Psoas muscle (tissue), 7 donors: ENCODE measurements at regions not wholly inside any gene's neighbourhood (a gene's known extent, or its start where the extent isn't known, plus 50 kb on each side); places are given as distances from the start of the nearest gene placed in this dataset.

ENCODE experiments used
- ATAC-seq, 4 donors: fragments of 200-7000 bp; cut with Tn5 transposase; one replicate each; pipeline ENCODE4 v1.9.1; 2020; ENCODE audit warnings: moderate library complexity in 3 of 4, mild to moderate bottlenecking in 2 of 4
- DNase-seq, 2 donors: peaks; one replicate each; pipeline ENCODE4 v3.0.0-alpha.2; 2020
- H3K27ac ChIP-seq: fragments of 200-600 bp; one replicate; pipeline ENCODE4 v1.8.0; 2022
- H3K27me3 ChIP-seq, 3 donors: fragments of 200-600 bp in 1 of 3; one replicate each; pipeline versions ENCODE4 v1.6.1 to v1.8.0; 2013 to 2022; ENCODE audit warnings: low read length in 2 of 3, mild to moderate bottlenecking in 2 of 3, moderate library complexity in 1 of 3; ENCODE audit not compliant: insufficient read depth in 3 of 3
- H3K36me3 ChIP-seq, 2 donors: fragments of 200-600 bp in 1 of 2; one replicate each; pipeline versions ENCODE4 v1.6.1 to v1.8.0; 2013 to 2022; ENCODE audit warnings: low read depth in 1 of 2, mild to moderate bottlenecking in 1 of 2, moderate library complexity in 1 of 2; ENCODE audit not compliant: insufficient read depth in 1 of 2
- H3K4me1 ChIP-seq: fragments of 200-600 bp; one replicate; pipeline ENCODE4 v1.8.0; 2022
- H3K4me3 ChIP-seq: fragments of 200-600 bp; one replicate; pipeline ENCODE4 v1.8.0; 2022; ENCODE audit warnings: mild to moderate bottlenecking
- H3K9me3 ChIP-seq: fragments of 200-600 bp; one replicate; pipeline ENCODE4 v1.8.0; 2022
- CTCF ChIP-seq: fragments of 200-600 bp; IDR thresholded peaks from one replicate; pipeline ENCODE4 v1.8.0; 2022; ENCODE audit warnings: antibody characterized with exemption
- WGBS, 3 donors: extraction: QIAGEN DNeasy Blood & Tissue Kit; methylation state at CpG; one replicate each; pipeline versions ENCODE4 v1.1.6 to v1.1.7; 2013; 5-methylcytosine and 5-hydroxymethylcytosine counted together
- intact Hi-C, 2 donors: fragments of 100-400 bp; cut with DNase I; formaldehyde crosslinking; loops; one replicate each; pipeline versions ENCODE4 v1.11.0 to v1.14.2; 2022
- donor health status: healthy with polysubstance abuse.
- donor health status: DM: no; HTN: no; CAD: no; lungs with moderate emphysema.
- donor health status: Bipolar disorder and iron deficiency.
- donor health status: healthy.
- donor health status: DM: yes; HTN: yes; CAD: no.
- donor health status: DM: no; HTN: no; CAD: no.
- donor health status: DM: yes; HTN: yes; CAD: no.

- no peak for TF ChIP-seq CTCF
- intact Hi-C loops: no loop called here
- no peaks in the 10 kb centered on the region for H3K9me3 ChIP-seq
- H3K4me1 ChIP-seq: no peaks in the 10 kb centered on the region
- no peak overlapping the region for H3K27ac ChIP-seq
- no peaks in the 10 kb centered on the region for H3K27me3 ChIP-seq
- no peaks in the 10 kb centered on the region for H3K36me3 ChIP-seq
- ATAC-seq (no peak), DNase-seq (no peak)
- 88 to 96% (median 91%) methylated on average over 1 of the region's 1 CpG for WGBS, 3 donors
- H3K4me3 ChIP-seq: no peak overlapping the region
These were observed 239.6 kb upstream of the SHH start for GRCh38 chr7:156051884-156052283.

GRCh38 chr7:156050636-156051569, 238.6 kb upstream of the SHH start:
- WGBS, 3 donors: 82 to 89% (median 85%) methylated on average over 19 of the region's 19 CpGs
- no peak for TF ChIP-seq CTCF
- Histone ChIP-seq H3K27ac (no peak overlapping the region), H3K4me3 (no peak overlapping the region), H3K27me3 (peaks cover 0 to 3% (median 0%) of the 10 kb centered on the region in 3 donors), H3K36me3 (no peaks in the 10 kb centered on the region), H3K9me3 (no peaks in the 10 kb centered on the region), H3K4me1 (no peaks in the 10 kb centered on the region)
- DNase-seq: no peak
- no peak for ATAC-seq
- intact Hi-C loops: no loop called here

GRCh38 chr7:156049366-156049765, 237.1 kb upstream of the SHH start:
- ATAC-seq (no peak), DNase-seq (no peak)
- intact Hi-C loops: no loop called here
- Histone ChIP-seq H3K36me3 (no peaks in the 10 kb centered on the region), H3K9me3 (no peaks in the 10 kb centered on the region), H3K4me3 (no peak overlapping the region), H3K27me3 (peaks cover 0 to 3% (median 0%) of the 10 kb centered on the region in 3 donors), H3K4me1 (no peaks in the 10 kb centered on the region), H3K27ac (no peak overlapping the region)
- no peak for TF ChIP-seq CTCF
- 78 to 90% (median 90%) methylated on average over 8 of the region's 8 CpGs for WGBS, 3 donors

- intact Hi-C loops: no loop called here
- no peaks in the 10 kb centered on the region for H3K4me1 ChIP-seq
- H3K27ac ChIP-seq: no peak overlapping the region
- peaks cover 0 to 3% (median 0%) of the 10 kb centered on the region in 3 donors for H3K27me3 ChIP-seq
- H3K36me3 ChIP-seq: no peaks in the 10 kb centered on the region
- DNase-seq (no peak), ATAC-seq (no peak)
- H3K9me3 ChIP-seq: no peaks in the 10 kb centered on the region
- no peak overlapping the region for H3K4me3 ChIP-seq
- 83 to 92% (median 86%) methylated on average over 14 to 19 of the region's 19 CpGs for WGBS, 3 donors
- no peak for TF ChIP-seq CTCF
These were observed 233.8 kb upstream of the SHH start for GRCh38 chr7:156046031-156046560.
